ENCODE measurements at regions not wholly inside any gene's neighbourhood (a gene's known extent, or its start where the extent isn't known, plus 50 kb on each side); places are given as distances from the start of the nearest gene placed in this dataset.
"Not testable (repeated sequence)": the region's sequence is repeated elsewhere in the genome, so short reads cannot be mapped to it uniquely, and the experiment has no call there.

DNA sequence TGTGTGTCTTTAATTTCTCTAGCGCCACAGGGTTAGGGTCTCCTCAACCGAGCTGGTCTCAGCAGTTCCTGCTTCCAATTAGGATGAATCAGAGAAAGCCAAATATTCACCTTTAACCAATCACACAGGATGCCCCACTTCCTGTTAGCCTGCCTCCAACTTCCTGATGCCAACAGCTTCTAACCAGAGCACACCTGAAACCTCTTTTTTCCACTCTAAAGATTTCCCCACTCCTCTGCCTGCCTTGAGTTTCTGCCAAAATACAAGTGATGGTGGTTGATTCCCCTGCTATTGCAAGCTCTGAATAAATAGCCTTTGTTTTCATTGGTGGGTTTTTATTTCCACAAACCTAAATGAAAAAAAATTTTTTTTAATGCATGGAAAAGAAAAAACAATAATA lies 144.7 kb upstream of the UST start:
- no peak for DNase-seq

DNA sequence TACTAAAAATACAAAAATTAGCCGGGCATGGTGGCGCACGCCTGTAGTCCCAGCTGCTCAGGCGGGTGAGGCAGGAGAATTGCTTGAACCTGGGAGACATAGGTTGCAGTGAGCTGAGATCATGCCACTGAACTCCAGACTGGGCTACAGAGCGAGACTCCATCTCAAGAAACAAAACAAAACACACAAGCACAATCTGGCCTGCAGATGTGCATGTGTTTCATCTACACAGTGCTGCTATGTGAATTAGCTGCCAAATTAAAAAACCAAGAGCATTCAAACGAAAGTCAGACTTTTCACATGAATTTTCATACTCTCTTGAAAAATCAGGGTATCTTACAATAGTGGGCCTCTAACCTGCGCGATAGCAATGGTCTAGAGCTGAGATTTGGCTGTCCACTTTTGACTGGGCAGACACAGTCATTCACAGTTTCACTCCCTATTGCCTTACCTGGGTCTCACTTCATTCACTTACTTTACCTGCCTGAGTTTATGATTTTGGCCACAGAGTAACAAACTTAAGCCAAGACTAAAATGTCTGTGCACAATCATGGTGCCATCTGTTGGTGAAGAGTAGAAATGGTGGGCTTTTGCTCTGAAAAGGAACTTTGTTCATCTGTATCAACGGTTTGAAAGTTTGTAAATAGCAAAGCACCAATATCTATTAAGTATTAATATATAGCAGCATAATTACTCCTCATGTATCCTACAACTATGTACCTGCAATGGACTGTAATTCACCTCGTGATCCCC lies 138.5 kb upstream of the UST start:
- peak; percentile 21 for DNase-seq

DNA sequence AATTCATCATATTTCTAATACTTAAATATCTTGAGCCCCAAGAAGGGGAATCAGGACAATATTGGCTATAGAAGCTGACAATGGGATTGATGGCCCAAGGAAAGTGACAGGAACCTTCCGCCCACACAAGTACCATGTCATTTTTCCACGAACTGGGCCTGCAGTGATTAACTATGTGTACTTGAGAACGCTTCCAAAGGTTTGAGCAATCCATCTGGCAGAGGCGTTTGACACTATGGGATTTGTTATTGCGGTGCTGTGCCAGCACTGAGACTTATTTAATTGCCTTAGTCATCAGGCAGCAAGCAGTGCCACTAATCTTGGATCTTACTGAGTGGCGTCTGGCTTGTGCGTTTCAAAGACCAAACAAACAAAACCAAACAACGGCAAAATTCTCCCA lies 135.6 kb upstream of the UST start:
- DNase-seq: peak; percentile 59

DNA sequence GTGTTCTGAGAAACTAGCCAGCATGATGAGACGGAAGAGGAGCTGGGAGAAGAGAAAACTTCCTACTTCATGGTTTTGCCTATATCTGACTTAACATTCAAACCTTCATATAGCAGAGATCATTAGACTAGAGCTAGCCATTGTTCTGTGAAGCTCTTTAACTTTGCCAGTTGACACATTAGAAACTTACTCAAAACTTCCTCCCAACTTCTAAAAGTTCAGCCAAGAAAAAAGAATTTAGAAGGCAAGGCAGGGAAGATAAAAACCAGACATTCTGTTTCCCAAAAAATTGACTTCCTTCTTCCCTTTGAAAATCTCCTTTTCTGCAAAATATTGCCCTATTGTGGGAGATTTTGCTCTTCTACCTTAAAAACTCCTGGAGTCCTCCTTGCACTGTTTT lies 134.8 kb upstream of the UST start:
- DNase-seq: no peak

DNA sequence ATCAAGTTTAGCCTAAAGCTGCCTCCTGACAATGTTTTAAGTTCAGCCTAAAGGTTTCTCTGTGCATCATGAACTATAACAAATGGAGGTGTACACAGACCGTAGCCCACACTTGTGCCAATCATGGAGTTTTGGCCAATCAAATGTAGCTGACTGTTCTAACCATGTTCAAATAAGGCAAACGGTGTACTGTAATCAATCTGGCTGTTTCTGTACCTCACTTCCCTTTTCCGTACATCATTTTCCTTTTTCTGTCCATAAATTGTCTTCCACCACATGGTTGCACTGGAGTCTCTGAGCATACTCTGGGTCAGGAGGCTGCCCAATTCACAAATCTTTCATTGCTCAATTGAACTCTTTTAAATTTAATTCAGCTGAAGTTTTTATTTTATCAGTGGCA lies 132.2 kb upstream of the UST start:
- no peak for DNase-seq

DNA sequence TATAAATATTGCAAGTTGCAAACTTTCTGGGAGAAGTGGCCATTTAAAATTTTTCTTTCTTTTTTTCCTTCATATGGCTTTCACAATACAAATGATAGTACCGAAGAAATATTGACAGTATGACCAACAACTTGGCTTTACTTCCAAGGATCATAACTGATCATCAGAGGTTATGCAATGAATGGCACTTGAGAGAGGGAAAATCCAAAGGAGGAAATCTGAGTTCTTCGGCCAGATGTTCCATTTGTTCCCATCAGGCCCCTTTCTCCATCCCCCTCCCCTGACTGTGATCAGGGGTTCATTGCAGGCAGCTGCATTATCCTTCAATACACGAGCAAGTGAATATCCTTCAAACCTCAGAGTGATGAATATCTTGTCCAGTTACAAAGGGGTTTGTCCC lies 130.0 kb upstream of the UST start:
- no peak for DNase-seq

DNA sequence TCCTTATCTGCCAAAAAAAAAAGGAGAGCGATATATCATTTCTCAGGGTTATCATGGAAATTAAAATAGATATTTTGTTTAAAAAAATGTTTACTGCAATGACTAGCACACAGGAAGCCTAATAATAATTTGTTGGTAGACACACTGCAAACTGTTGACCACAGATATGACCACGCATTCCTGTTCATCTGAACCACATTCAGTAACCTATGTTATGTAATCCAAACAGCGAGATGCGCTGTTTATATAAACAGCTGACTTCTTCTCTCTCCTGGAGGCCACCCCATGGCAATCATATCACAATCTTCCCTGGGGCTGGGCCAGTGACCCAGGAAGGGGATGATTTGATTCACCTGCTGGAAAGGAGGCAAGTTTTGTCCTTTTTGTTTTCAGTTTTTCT lies 129.3 kb upstream of the UST start:
- DNase-seq: peak; percentile 51

DNA sequence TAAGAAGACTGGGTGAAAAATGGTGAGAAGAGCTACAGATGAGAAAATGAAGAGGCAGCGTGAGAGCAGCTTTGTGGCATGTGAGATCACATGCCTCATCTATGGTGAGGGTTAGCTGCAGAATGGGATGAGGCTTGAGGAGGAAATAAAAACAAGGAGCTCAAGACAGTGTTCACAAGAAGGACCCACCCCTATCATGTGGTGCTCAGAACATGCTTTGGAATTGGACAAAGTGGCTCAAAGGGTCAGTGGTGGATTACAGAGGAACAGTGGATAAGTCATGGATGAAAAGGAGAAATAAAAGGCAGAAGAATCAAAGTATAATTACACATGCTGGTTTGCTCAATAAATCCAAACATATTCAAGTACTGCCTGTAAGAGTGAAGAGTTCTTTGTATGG lies 126.9 kb upstream of the UST start:
- no peak for DNase-seq

DNA sequence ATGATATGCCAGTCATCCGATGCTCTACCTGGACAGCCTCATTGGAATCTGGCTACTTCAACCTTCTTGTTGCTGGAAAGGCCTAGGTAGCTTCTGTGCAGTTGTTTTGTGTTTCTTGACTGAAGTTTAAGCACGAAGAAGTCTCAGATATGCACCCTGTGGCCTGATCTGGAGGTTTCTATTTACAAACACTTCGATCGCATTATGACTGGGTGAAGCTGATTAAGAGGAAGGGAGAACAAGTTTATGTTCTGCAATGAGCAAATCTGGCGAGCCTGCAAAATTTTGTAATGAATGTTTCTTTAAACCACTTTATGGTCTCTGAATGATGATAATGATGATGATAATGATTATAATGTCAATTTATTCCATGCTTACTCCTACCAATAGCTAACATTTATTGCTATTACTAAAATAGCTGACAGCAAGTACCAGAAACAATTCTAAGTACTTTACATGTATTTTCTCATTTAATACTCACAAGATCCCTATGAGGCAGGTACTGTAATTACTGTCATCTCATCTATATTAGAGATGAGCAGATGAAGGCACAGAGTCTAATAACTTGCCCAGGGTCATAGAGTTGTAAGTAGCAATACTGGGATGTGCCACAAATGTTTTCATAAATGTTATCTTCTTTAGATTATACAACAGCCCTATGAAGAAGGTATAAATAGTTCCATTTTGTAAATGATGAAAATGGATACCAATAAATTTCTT lies 126.1 kb upstream of the UST start:
- DNase-seq: no peak

DNA sequence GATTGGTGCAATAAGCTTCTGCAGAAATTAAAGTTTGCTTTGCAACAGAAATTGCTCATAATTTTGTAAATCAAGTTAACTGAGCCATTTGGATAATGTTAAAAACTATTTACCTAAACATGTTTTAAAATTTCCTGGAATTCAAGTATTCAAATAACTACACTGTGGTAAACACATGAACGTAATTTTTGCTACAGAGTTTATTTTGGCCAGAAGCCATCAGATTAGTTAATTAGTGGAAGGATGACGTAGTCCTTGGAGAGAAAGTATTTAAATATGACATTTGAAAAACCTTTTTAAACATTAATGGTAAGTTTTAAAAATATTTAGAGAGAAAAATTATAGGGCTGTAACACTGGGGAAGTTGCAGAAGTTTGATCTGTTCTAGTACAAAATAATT lies 121.2 kb upstream of the UST start:
- no peak for DNase-seq

DNA sequence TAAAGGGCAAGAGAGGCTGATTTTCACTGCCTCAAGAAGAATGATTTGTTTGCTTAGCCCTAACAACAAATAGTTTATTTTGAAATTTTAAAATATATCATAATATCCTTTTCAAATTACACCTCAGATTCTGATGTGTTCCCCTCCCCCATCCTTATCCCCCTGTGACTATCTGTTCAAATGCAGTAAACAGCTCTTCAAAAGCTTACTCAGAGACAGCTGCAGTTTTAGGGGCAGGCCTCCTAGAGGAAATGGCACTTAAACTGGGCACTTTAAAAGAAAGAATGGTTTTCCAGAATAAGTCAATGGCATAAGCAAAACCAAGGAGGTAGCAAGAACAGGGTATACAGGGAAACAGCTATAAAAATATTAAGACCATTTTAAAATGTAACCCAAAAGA lies 118.6 kb upstream of the UST start:
- no peak for DNase-seq

DNA sequence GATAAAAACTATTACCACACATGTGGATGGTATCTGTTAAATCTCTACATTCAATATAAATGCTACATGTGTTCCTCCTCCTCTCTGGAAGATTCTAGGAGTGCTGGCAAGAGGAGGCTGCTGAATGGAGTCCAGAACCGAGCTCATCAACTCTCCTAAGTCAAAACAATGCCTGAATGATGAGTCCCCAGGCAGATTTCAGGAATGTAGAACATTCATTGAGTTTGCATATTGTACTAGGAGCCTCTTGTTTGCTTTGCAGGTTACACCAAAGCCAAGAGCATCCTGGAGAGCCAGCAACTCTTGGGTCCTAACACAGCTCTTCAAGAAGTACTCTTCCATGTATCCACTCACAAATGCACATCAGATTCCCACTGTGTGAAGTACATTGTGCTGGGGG lies 117.6 kb upstream of the UST start:
- peak; percentile 11 for DNase-seq

DNA sequence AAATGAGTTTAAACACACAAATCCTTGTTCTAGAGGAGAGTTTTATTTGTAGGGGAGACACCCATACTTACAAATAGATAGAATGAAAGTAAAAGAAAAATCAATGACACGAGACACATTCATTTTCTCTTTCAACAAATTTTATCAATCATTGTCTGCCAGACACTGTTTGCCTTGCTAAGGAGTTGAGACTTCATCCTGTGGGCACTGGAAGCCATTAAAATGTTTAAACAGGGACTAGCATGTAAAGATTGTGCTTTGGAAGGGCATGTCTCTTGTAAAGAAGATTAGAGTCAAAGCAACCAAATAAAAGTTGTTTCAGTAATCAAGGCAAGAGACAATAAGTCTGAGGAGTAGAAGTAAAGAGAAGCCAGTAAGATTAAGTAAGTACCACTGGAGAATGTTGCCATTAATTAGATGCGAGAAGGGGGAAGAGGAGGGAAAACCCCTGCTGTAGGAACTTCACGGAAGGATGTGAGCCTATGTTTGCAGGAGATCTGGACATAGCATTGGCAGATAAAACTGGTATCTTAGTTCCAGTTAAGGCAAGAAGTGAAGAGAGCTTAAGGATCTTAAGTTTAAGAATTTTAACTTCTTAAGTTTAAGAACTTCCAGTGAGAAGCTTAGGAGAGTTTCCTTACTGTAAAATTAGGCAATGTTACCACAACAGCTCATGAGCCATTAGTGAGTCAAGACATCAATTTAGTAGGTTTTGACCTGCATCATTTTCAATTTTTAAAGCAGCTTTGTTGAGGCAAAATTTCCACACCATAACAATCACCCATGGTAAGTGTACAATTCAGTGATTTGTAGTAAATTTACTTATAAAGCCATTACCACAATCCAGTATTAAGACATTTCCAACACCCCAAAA lies 117.0 kb upstream of the UST start:
- DNase-seq: no peak

DNA sequence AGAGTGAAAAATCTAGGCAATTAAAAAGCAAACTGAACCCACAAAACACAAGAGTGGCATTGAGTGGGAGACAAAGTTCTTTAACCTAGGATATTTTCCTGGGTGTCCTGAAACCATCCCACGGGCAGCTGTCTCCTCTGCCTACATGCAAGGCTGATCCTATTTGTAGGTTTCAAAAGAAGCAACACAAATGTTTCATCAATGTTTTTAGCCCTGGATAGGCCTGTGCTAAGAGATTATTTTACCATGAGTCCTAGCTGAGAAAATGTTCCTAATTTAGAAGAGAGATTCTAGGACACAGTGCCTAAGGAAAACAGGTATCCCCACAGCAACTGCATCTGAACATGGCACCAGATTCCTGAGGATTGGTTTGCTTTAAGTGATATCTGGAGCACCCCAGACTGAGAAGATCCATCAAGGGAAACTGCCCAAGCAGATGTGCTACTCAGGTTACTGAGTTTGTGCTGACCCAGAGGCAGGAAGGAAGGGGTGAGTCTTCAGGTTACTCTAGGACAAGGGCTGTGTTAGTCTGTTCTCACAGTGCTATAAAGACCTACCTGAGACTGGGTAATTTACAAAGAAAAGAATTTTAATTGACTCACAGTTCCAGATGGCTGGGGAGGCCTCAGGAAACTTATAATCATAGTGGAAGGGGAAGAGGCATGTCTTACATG lies 111.6 kb upstream of the UST start:
- DNase-seq: no peak

DNA sequence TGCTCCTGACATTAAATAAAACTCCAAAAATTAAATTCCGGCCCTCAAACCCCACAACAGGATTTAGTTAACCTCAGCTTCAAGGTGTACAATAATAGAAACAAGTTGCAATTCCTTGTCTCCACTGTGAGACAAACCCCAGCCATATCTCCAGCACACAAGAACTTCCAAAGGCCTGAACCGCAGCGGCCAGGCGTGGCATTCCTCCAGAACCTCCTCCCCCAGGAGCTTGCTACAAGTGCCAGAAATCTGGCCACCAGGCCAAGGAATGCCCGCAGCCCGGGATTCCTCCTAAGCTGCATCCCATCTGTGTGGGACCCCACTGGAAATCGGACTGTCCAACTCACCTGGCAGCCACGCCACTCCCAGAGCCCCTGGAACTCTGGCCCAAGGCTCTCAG lies 105.0 kb upstream of the UST start:
- not testable (repeated sequence) for DNase-seq

DNA sequence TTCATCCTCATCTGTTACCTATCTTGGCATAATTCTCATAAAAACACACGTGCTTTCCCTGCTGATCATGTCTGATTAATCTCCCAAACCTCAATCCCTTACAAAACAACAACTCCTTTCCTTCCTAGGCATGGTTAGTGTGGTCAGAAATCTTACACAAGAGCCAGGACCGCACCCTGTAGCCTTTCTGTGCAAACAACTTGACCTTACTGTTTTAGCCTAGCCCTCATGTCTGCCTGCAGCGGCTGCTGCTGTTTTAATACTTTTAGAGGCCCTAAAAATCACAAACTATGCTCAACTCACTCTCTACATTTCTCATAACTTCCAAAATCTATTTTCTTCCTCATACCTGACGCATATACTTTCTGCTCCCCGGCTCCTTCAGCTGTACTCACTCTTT lies 103.6 kb upstream of the UST start:
- DNase-seq: not testable (repeated sequence)

DNA sequence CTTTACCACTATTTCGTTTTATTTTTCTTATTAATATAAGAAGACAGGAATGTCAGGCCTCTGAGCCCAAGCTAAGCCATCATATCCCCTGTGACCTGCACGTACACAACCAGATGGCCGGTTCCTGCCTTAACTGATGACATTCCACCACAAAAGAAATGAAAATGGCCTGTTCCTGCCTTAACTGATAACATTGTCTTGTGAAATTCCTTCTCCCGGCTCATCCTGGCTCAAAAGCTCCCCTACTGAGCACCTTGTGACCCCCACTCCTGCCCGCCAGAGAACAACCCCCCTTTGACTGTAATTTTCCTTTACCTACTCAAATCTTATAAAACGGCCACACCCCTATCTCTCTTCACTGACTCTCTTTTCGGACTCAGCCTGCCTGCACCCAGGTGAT lies 101.8 kb upstream of the UST start:
- DNase-seq: not testable (repeated sequence)

DNA sequence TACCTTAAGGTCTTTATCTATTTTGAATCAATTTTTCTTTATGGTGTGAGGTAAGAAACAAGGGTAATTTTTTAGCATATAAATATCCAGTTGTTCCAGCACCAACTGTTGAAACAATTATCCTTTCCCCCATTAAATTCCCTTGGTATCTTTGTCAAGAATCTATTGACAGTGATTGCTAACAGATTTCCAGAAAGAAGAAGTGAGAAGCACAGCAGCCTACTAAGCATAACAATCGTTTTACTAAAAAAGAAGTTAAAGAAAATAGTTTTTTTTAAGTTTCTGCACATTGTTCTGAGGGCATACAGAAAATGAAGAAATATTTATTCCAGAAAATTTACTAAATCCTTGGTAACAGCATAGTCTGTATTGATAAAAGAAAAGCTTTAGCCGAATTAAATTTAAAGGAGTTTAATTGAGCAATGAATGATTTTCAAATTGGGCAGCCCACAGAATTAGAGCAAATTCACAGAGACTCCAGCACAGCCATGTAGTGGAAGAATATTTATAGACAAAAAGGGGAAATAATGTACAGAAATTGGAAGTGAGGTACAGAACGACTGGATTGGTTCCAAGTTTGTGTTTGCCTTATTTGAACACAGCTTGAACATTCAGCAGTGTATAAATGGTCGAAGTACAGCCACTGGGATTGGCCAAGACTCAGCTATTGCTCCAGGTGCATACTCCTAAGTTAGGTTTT lies 97.9 kb upstream of the UST start:
- no peak for DNase-seq

DNA sequence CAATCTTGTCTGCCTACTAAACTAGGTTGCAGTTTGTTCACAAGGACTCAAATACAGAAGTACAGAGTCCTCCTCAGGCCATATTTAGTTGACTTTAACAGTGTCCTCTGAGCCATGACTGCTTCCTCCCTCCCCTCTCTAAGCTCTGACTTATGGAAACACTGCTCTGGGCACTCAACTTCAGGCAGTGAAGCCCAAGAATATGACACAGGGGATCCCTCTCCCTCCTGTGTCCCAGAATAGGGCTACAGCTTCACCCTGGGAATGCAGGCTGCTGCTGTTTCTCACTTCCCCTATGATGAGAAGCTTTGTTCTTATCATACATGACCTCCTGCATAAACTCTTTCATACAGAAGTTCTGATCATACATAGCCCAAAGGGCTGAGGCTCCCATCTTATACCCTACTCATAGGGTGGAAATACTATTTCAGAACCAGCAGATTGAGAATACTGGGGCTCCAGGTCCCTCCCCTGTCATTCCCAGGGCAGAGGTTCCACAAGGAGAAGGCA lies 97.3 kb upstream of the UST start:
- DNase-seq: no peak

DNA sequence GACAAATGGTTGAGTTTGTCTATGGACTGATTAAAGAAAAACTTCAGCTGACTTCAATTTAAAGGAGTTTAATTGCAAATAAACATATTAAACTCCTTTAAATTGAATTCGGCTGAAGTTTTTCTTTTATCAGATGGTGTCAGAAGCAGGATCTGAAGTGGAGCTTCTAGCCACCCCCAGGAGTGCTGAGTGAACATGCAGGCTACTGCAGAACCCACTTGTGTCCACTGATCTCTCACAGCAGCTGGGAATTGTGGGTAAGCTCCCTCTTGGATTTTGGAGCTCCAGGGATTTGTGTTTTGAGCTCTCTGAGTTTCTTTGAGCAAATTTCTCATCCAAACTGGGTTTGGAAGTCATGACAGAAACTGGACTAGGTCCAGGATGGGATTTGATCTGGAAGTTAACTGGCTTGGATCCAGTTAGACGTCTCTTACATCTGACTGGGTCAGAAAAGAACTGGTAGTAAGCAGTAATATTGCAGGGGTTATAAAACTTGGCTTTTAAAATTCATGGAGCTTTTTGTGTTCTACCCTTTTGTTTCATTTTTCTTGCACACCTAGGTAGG lies 95.8 kb upstream of the UST start:
- no peak for DNase-seq

DNA sequence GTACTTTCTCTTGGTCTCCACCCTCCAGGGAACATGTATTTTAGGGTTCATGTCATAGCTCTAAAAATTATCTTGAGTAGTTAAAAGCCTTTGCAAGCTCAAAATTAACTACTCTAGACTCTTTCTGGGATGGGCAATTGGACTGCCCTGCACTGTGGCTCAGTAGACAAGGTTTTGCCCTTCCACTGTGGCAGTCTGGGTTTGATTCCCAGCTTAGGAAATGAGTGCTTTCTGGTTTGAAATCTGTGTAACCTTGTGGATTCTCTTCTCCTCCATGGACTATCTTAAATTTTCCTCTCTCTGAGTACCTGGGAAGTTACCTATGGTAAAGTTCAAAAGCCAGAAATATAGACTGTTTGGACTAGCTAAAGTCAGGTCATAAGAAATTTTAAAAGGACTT lies 94.6 kb upstream of the UST start:
- no peak for DNase-seq

Measured in EL (cell line).